Esophagus squamous epithelium (tissue), 5 donors: ENCODE measurements at regions not wholly inside any gene's neighbourhood (a gene's known extent, or its start where the extent isn't known, plus 50 kb on each side); places are given as distances from the start of the nearest gene placed in this dataset.

Source experiments
- DNase-seq: peaks from one replicate; lab custom pipeline; 2025; lab: John Stamatoyannopoulos, UW
- H3K27ac ChIP-seq, 4 donors: fragments of 200-600 bp; sonication (generic); one replicate each; pipeline ENCODE4 v1.5.1; 2016 to 2019; ENCODE audit warnings: mild to moderate bottlenecking in 1 of 4
- H3K27me3 ChIP-seq, 4 donors: fragments of 200-600 bp; sonication (generic); 1 replicate in 3 of 4; 2 replicates in 1 of 4; pipeline versions ENCODE4 v1.5.1 to v1.6.0; 2017 to 2021; ENCODE audit warnings: antibody characterized with exemption in 1 of 4
- H3K36me3 ChIP-seq, 3 donors: fragments of 200-600 bp; sonication (generic); one replicate each; pipeline ENCODE4 v1.5.1; 2016 to 2019
- H3K4me1 ChIP-seq, 3 donors: fragments of 200-600 bp; sonication (generic); one replicate each; pipeline ENCODE4 v1.5.1; 2017 to 2019
- H3K4me3 ChIP-seq, 4 donors: fragments of 200-600 bp; sonication (generic); 1 replicate in 3 of 4; 2 replicates in 1 of 4; pipeline ENCODE4 v1.5.1; 2016 to 2019; ENCODE audit warnings: mild to moderate bottlenecking in 2 of 4, moderate library complexity in 1 of 4
- H3K9me3 ChIP-seq, 3 donors: fragments of 200-600 bp; sonication (generic); one replicate each; pipeline ENCODE4 v1.5.1; 2016 to 2019
- POLR2A ChIP-seq, 4 donors: fragments of 450-650 bp; IDR thresholded peaks; one replicate each; pipeline ENCODE4 v1.6.1; 2017; ENCODE audit warnings: antibody characterized with exemption in 4 of 4, mild to moderate bottlenecking in 4 of 4, moderate library complexity in 3 of 4
- WGBS, 2 donors: methylation state at CpG; one replicate each; pipeline ENCODE4 v1.1.5; 2018; 5-methylcytosine and 5-hydroxymethylcytosine counted together
- intact Hi-C: fragments of 100-400 bp; cut with DNase I; formaldehyde crosslinking; loops from one replicate; pipeline ENCODE4 v1.15.0; 2022
- TF ChIP-seq, protein P1 (sequence below), 6 experiments: fragments of 450-650 bp in 4 of 6; fragments of 200-600 bp in 2 of 6; sonication (generic) in 2 of 6; IDR thresholded peaks; one replicate each; pipeline ENCODE4 v1.5.1; 2016 to 2019; ENCODE audit warnings: antibody characterized with exemption in 6 of 6, mild to moderate bottlenecking in 4 of 6, moderate library complexity in 4 of 6
- donor health status: DM: yes; HTN: yes; CAD: no.

DNA sequence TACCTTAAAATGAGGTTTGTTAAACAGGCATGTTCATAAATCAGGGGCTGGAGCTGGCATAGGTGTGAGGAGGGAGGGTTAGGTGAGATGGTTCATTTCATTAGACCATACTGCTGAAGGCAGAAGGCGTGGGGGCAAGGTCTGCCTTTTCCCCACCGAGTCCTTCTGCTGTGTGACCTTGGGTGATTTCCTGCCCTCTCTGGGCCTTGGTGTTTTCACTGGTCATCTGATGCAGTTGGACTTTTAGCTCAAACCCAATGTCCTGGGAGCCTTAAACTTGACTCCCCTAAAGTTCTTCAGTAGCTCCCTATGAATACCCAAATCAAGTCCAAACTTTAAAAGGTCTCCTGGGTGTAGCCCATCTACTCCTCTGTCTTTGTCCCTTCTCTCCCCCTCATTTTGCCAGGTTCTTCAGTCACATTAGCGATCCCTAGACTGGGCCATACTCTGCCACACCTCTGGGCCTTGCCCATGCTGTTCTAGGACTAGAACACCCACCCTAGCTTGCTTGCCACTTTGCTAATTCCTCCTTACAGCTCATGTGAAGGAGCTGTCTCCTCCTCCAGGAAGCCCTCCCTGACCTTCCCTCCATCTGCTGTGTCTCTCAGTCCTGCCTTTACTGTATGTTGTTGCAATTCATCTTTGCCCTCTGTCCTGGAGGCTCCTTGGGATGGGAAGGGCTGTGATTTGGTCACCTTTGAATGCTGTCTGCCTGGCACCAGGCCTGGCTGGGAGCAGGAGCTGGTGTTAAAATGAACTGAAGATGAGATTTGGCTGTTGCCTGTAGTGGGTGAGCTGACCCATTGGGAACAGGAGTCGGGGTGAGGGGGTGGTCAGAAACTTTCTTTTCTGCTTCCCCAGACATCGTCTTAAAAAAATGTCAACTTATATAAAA lies 85.4 kb upstream of the HS6ST1 start:
- H3K4me3 ChIP-seq, result no peak overlapping the region
- peaks cover 8 to 31% (median 11%) of the 10 kb centered on the region in 3 donors for H3K4me1 ChIP-seq
- no peaks in the 10 kb centered on the region for H3K27me3 ChIP-seq
- H3K9me3 ChIP-seq, result no peaks in the 10 kb centered on the region
- WGBS, 2 donors, result 87 to 92% methylated on average over 5 of the region's 5 CpGs
- intact Hi-C loops, result no loop called here
- no peak overlapping the region for H3K27ac ChIP-seq
- H3K36me3 ChIP-seq, result no peaks in the 10 kb centered on the region
- TF ChIP-seq, protein P1, sequence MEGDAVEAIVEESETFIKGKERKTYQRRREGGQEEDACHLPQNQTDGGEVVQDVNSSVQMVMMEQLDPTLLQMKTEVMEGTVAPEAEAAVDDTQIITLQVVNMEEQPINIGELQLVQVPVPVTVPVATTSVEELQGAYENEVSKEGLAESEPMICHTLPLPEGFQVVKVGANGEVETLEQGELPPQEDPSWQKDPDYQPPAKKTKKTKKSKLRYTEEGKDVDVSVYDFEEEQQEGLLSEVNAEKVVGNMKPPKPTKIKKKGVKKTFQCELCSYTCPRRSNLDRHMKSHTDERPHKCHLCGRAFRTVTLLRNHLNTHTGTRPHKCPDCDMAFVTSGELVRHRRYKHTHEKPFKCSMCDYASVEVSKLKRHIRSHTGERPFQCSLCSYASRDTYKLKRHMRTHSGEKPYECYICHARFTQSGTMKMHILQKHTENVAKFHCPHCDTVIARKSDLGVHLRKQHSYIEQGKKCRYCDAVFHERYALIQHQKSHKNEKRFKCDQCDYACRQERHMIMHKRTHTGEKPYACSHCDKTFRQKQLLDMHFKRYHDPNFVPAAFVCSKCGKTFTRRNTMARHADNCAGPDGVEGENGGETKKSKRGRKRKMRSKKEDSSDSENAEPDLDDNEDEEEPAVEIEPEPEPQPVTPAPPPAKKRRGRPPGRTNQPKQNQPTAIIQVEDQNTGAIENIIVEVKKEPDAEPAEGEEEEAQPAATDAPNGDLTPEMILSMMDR (IDR thresholded peaks at IDR 0.05), result no peak
- TF ChIP-seq POLR2A (IDR thresholded peaks at IDR 0.05), result no peak
- DNase-seq, result no peak

DNA sequence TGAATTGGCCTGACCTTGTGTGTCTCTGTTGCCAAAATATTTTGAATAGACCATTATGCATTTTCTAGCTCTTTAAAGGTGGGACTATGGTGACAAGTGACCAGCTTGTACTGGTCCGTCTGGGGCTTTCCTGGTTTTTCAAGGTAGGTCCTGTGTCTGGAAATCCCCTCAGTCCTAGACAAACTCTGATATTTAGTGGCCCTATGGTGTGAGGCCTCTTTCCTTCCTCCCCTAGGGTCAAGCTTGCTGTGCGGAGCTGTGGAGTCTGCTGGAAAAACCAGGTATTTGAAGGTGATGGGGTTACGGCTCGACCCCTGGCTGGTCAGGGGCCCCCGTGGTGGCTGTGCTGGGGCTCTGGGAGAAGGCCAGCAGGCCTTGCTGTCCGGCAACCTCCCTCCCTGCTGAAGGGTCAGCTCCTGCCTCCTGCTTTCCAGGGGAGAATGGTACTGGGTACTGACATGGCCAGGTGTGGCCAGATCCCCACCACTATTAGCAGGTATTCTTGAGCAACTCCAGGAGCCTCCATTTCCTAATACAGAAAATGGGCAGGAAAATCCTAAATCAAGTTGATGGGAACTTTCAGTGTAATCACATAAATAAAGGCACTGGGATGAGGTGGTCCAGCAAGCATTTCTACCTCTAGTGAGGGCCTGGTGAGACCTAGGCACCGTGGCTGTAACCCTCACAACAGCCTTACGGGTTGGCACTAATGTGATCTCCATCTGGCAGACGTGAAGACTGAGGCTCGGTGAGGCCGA lies 86.2 kb upstream of the HS6ST1 start:
- peaks cover 8 to 37% (median 11%) of the 10 kb centered on the region in 3 donors for H3K4me1 ChIP-seq
- no peak for TF ChIP-seq POLR2A (IDR thresholded peaks at IDR 0.05)
- TF ChIP-seq, protein P1 (IDR thresholded peaks at IDR 0.05), result no peak
- DNase-seq, result no peak
- H3K4me3 ChIP-seq, result no peak overlapping the region
- no peaks in the 10 kb centered on the region for H3K9me3 ChIP-seq
- intact Hi-C loops, result no loop called here
- H3K36me3 ChIP-seq, result no peaks in the 10 kb centered on the region
- WGBS, 2 donors, result 67 to 76% methylated on average over 6 to 10 of the region's 11 CpGs
- H3K27ac ChIP-seq, result no peak overlapping the region
- H3K27me3 ChIP-seq, result no peaks in the 10 kb centered on the region

DNA sequence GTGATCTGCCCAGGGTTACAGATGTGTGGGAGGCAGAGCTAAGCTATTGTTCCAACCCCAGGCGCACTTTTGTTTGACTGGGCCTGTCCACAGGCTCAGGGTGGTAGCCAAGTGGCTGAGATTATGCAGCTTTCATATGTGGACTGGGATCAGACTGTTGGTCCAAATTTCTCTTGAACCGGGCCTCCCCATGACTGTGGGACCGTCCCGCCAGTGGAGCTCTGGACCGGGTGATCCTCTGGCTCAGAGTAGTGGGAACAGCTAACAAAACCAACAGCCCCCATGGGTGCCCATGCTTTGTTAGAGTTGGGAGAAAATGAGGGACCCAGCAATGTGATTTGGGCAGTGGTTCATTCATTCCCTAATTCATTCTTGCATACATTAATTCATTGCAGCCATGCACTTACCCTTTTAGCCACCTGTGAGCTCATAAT lies 86.8 kb upstream of the HS6ST1 start:
- no peak overlapping the region for H3K27ac ChIP-seq
- H3K4me1 ChIP-seq, result peaks cover 8 to 37% (median 11%) of the 10 kb centered on the region in 3 donors
- TF ChIP-seq, protein P1 (IDR thresholded peaks at IDR 0.05), result no peak
- H3K36me3 ChIP-seq, result no peaks in the 10 kb centered on the region
- H3K9me3 ChIP-seq, result no peaks in the 10 kb centered on the region
- WGBS, 2 donors, result 74 to 75% methylated on average over 4 to 5 of the region's 5 CpGs
- intact Hi-C loops, result no loop called here
- DNase-seq, result no peak
- no peaks in the 10 kb centered on the region for H3K27me3 ChIP-seq
- no peak overlapping the region for H3K4me3 ChIP-seq

DNA sequence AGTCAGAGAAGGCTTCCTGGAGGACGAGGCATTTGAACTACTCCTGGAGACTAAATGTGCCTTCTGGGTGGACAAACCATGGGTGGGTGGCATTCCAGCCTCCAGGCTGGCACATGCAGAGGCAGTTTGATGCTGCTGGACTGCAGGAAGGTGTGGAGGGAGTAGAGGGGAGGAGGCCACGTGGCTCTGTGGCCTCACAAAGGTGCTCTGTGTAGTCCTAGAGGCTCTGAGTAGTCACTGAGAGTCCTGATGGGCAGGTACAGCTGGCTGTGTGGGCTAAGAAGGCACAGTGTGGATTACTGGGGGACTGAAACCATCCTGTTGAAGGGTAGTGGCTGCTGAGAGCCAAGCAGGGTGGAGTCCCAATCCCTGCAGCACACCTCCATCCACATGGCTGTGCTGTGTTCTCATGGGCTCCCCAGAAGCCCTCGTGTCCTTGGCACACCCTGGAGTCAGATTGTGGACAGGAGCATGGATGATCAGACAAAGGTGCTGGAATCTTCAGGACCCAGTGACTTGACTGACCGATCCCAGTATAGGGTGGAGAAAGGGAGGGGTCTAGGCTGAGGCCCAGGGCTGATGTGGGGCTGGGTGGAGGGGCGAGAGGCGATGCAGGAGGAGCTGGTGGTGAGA lies 87.4 kb upstream of the HS6ST1 start:
- H3K27me3 ChIP-seq, result no peaks in the 10 kb centered on the region
- 90 to 93% methylated on average over 3 to 5 of the region's 6 CpGs for WGBS, 2 donors
- peaks cover 8 to 37% (median 11%) of the 10 kb centered on the region in 3 donors for H3K4me1 ChIP-seq
- intact Hi-C loops, result no loop called here
- DNase-seq, result no peak
- TF ChIP-seq, protein P1 (IDR thresholded peaks at IDR 0.05), result no peak
- no peak for TF ChIP-seq POLR2A (IDR thresholded peaks at IDR 0.05)
- no peaks in the 10 kb centered on the region for H3K9me3 ChIP-seq
- H3K36me3 ChIP-seq, result no peaks in the 10 kb centered on the region
- no peak overlapping the region for H3K4me3 ChIP-seq
- H3K27ac ChIP-seq, result no peak overlapping the region
